Activated CD4-positive, alpha-beta T cell treated with anti-CD3 and anti-CD28 coated beads, Interleukin-2, amount 50 U/mL, for 24 hours (primary cell): ENCODE measurements at regions not wholly inside any gene's neighbourhood (a gene's known extent, or its start where the extent isn't known, plus 50 kb on each side); places are given as distances from the start of the nearest gene placed in this dataset.

ENCODE experiments used
- DNase-seq, 2 donors: peaks; one replicate each; pipeline ENCODE4 v3.0.0-alpha.2; 2020; ENCODE audit warnings: low read depth in 1 of 2, low spot score in 1 of 2

DNA sequence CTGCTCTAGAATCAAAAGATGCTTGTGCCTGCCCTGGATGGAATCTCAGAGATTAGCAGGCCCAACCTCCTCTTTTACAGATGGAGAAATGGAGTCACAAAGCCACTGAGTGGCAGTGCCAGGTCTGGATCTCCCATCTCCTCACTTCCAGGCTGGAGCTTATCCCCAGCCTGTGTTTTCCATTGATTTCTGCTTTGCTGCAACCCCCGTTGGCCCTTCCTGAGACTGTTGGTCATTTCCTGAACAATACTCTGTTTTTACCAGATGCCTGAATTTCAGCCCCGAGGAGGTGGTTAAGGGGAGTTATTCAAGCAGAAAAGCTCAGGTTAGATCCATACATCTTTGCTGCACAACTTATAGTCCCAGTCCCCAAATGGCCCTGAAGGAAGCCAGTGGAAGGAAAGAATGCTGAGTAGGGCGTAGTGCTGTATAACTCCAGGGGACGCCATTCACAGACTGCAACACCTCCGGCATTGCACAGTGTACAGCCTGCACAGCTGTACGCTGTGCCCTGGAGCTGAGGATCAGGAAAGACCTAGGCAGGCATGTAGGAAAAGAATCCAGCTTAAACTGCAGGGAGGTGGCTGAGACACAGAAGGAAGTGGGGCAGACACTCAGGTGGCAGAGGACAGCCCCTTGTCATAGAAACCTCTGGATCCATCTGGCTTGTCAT, 77.5 kb downstream of the RPLP1 start:
- DNase-seq: no peak

DNA sequence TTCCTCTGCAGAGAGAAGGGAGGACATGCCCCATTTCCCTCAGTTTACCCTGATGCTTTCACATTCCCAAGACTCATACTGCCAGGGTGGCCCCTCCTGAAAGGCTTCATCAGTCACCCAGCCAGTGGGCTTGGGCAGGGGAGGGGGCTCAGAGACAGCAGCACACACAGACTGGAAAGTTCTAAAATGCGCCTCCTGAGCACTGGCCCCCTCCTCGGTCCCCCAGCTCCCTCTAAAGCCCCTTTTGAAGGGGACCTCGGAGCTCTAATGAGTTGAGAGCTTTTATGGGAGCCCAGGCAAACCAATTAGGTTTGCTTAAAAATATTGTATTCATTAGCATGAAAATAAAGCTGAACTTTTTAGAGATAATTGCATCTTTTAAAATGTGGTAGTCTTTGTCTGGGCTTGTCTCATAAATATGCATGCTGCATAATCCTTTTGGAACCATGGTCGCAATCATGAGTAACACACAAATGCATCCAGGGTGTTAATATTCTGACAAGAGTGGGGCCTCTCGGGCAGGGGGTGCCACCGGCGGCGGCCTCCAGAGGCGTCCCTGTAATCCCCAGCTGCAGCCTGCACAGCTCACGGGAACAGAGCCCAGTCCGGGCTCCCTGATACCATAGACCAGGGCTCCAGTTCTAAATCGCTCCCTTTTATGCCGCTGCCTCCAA, 78.5 kb downstream of the RPLP1 start:
- DNase-seq: no peak

DNA sequence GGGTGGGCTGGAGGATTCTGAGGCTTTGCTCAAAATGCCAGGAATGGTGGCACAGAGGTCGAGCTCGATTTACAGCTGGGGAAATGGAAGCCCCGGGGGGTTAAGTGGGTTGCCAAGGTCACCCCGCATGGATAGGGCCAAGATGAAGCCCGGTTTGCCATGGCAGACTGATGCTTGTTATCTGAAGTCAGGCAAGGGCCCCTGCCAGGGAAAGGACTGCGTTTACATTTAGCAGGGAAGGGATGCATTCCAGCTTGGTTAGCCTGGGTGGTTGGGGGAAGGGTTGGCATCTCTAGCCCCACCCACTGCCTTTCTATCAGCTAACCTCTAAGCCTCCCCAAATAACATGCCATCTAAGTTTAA, 79.0 kb downstream of the RPLP1 start:
- DNase-seq: no peak

DNA sequence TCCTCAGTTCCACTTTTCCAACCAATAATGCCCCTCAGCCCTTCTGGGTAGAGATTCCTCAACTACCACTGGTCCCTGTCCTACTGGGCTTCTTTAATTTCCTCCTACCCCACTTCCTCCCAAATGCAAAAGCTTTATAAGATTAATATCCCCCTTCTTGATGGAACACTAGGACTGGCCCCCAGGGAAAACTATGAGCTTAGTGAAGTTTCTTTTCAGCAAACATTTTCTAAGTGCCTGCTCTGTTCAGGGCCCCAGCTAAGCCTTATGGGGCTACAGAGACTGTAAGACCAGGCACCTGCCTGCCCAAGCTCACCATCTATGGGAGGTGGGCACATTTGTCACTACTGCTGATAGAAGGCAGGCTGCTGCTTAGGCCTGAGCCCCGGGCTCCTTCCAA, 79.4 kb downstream of the RPLP1 start:
- no peak for DNase-seq

DNA sequence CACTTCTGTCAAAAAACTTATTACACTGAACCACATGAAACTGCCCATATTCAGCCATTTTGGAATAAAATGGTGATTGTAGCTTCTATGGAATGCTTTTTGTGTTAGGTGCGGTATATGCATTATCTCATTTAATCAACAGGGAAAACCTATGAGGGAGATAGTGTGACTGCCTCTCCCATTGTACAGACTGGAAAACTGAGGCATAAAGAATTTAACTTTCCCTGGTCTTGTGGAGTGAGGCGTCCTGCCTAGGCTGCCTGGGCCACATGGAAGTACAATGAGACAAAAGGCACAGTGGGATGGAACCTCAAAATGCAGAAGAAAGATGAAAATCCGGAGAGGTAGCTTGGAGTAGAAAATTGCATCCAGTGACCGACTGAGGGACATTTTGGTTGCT, 80.2 kb downstream of the RPLP1 start:
- DNase-seq: no peak

DNA sequence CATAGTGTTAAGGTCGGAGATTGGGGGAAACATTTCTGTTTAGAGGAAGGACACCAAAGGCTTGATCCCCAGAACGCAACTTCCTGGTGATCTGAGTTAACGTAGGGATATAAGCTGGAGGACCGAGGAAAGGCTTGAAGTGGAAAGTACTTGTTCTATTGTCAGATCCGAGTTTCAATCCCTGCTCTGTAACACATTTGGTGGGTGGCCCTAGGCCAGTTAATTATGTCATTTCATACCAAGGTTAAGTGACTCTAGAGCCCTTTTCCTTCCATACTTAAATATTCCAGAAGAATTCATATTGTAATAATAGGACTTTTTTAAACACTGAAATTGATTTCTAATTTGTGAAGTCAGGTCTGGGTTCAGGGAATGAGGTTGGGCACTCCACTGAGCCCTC, 80.9 kb downstream of the RPLP1 start:
- DNase-seq: no peak

DNA sequence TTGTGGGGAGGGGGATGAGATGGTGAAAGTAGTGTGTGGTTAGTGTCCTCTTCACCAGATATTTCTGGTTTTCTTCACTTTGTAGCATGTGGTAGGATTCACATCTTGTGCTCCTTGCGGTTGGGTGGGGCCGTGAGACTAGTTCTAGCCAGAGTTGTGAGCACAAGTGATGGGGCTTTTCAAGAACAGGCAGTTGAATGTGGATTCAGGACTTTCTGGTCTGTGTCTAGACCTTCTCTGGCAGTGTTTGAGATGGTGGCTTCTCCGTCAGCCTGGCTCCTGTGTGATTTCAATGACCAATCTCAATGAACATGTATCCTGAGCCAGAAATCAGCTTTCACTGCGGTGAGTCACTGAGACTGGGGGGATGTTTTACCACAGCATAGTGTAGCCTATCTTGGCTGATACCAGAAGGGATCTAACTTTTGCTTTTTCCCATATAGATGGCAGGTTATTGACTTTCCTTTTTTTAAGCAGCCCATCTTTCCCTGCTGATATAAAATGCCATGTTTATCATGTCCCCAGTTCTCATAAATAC, 82.6 kb downstream of the RPLP1 start:
- DNase-seq: no peak

DNA sequence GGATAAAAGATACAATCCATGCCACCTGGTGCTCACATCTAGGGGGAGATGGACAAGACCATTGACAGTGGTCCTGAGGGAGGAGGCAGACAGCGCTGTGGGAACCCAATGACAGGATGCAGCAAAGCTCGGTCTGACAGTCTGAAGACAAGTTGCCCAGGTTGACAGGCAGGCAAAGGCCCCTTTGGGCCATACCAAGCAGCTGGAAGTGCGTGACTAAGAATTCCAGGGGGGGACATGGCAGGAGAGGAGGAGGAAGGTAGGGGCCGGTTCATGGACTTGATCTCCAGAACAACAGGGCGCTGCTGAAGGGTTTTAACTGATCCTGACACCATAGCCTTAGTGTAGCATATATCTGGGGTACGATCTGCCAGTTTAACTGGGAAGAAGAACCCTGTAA, 83.4 kb downstream of the RPLP1 start:
- DNase-seq: no peak

DNA sequence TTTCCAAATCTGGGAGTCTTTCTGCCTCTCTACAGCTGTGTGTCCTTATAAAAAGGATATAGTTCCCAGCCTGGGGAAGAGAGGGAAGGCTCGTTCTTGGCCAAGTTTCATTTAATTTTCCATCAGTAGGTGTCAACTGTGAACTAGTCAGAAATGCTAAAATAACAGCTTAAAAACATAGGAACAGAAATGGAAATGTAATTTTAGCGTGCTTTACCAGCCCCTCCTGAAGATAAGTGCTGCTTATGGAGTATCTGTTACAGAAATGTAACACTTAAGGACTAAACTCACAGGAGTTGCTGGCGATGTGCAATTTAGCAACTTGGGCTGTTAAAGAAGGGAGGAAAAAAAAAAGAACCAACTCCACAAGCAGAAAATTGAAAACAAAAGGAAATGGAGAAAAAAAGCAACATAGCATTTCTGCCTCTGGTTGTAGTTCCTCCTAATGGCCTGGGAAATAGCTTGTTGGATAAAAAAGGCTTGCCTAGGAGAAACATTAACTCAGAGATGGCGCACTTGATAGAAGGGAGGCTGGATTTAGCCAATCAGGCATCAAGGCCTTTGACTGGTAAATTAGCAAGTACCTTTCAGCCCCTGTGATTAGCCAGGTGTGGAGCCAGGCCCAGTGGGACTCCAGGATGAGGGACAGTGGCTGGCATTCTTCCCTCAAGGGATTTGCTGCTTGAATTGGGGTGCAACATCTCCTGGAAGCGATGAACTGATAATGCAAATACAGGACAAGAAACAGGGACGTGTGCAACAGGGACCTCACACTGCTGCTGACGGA, 84.3 kb downstream of the RPLP1 start:
- DNase-seq: no peak

DNA sequence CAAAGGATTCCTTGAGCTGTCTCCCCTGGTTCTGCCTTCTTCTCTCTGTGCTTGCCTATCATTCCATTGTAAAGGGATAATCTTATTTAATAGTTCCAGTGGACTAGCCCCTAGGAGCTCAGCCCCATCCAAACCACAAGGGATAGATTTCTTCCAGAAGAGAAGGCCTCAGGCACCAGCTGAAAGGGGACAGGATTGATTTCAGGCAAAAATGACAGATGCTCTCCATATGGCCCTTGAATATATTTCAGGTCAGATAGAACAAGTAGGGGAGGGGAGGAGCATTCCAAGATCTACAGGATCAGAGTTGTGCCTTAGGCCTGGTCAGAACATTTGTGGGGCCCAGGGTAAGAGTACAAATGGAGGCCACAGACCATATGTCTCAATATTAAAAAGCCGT, 85.3 kb downstream of the RPLP1 start:
- no peak for DNase-seq

DNA sequence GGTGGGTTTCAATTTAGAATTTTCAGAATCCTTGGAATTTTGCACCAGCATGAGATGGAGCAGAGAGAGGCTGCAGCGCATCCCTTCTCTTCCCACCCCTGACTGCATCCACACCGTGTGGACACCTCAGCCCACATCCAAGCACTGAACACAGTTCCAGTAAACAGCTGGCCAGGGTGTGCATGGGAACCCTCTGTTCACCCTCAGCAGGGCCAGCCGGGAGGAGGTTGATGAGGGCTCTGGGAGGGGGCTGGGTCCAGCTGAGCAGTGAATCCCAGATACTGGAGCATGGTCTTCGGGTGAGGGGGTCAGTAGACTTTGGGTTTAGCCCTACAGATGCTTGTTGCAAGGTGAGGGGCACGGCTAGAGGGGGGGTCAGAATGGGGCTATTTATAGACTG, 85.8 kb downstream of the RPLP1 start:
- DNase-seq: no peak

DNA sequence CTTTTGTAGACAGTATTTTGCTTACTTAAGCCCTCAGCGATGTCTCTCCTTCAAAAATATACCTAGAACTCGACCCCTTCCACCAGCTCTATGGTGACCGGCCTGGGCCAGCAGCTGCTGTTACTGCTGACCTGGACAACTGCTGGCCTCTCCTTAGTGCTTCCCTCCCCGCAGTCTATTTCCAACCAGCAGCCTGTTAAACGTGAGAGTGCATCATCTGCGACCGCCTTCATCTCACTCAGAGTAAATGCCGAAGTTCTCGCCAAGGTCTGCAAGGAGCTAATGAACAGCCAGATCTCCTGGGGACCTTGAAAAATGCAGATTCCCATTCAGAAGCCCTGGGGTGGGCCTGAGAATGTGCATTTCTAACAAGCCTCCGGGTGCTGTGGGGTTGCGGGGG, 86.7 kb downstream of the RPLP1 start:
- no peak for DNase-seq

DNA sequence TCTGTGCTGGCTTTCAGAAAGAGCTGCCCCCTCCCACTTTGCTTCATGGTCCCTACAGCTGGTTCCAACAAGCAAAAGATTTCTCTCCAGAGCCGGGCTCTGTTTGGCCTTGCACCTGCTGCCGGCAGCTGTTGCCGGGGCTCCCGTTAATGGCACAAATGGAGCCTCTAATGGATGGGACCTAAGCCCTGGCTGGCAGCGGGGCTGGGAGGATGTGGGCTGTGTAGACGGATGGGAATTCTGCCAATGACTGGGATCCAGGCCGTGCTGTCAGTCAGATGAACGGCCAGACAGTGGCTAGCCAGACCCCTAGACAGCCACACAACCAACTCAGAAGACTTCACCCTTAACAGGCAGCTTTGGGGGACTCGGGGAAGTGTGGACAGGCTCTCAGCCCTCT, 88.0 kb downstream of the RPLP1 start:
- DNase-seq: no peak

DNA sequence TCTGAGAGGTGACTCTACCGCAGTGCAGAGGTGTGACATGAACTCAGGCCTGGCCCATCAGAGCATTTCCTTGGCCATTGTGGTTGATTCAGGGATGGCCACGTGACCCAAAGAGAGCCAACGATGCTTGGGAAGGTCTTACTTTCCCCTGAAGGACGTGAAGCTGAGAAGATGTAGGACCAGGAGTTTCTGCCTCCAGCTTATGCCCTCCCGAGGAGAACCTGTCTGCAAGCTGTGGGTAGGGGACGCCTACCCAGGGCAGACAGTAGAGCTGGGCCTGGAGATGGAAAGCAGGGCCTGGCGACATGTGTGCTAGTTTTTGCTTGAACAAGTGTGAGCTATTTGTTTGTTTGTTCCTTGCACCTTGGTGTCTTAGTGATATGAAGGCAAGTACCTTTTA, 89.4 kb downstream of the RPLP1 start:
- DNase-seq: no peak

DNA sequence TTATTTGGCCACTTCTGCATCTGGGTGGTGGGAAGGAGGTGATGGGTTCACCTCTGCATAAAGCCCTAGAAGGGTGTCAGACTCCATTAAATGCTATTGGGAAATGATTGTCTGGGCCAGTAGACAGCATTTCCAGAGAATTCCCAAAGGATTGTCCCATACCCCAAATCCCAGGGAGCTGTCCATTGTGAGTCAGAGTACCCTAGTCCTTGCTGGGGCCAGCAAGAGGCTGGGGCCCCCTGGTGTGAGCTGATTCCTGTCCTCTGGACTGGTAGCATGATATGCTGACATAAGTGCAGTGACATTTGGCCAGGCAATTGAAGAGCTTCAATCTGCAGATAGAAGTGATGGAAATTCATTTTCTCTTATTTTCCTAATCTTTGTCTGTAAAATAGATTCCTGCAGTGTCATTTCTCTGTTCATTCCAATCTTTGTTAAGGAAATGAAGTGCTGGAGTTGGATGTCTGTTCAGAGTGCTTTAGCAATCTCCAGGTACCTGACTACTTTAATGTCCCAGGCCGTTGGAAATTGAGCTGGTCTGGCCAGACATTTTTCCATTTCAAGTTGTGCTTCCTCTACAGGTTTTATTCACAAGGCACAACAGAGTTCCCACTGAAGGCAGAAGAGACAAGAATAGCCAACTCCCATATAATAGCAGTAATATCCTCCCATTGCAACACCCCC, 91.2 kb downstream of the RPLP1 start:
- no peak for DNase-seq

DNA sequence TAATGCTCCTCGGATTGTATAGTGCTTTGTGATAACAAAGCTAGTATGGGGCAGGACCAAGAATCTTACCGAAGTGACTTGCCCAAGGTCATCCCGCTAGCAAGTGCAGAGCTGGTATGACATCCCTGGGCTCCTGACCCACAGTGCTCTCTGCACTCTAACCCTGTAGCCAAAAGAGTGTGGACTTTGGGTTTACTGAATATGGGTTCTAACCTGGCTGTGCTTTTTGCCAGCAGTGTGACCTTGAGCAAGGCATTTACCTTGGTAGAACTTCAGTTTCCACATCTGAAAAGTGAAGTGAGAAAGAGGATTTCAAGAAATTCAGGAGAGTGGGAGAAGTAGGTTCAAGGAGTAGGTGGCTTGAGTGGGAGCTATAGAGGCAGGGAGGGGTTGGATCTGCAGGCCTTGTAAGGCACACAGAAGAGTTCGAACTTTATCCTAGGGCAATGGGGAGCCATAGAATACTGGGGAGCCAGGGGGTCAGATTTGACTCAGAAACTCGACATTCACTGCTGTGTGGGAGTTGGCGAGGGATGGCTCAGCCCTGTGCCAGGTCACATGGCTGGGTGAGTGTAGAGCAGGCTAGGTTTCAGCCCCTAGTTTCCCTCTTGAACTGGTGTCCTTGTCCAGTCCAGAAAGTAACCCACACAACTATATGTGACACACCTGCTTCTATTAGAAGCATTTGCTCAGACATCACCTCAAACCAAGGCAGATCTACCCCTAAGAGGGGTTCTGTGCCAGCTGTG, 91.9 kb downstream of the RPLP1 start:
- DNase-seq: no peak

DNA sequence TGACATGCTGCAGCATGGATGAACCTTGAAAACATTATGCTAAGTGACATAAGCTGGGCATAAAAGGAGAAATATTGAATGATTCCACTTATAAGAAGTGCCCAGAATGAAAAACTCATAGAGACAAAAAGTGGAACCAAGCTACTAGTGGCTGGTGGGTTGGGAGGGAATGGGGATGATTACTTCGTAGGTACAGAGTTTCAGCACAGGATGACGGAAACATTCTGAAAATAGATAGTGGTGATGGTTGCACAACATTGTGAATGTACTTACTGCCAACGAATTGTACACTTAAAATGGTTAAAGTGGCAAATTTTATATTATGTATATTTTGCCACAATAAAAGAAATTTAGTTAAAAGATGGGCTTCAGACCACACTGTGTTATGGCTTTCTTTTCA, 93.6 kb downstream of the RPLP1 start:
- DNase-seq: no peak

DNA sequence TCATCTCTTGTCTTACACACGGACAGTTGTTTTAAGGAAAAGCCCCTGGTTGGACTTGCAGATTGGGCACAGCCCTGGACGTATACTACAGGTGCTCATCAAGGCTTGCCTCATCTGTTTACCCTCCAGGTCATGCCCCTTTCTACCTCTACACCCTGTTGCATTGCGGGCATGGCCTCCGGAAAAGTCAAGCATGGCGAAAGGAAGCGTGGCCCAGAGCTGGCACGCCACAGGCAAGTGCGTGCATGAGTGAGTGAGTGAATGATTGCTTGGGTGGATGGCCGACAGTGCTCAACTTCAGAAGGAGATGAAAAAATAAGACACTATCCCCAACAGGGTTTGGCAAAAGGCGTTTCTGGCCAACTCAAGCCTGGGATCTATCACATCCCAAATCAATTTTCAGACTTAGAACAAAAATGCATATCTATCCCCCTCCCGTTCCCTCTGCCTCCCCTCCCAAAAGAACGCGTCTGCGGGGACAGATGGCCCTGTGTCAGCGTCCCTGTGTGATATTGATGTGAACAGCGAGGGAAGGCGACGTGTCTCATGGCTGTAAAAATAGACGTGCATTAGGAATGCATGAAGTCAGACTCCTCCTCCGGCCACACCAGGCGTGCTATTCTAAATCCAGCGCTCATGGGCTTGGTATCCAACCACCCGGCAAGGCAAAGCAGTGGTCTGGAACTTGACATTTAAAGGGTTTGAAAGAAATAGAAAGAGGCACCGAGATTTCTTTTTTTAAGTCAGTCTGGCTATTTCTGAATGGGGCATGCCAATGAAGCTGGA, 96.0 kb downstream of the RPLP1 start:
- DNase-seq: no peak

DNA sequence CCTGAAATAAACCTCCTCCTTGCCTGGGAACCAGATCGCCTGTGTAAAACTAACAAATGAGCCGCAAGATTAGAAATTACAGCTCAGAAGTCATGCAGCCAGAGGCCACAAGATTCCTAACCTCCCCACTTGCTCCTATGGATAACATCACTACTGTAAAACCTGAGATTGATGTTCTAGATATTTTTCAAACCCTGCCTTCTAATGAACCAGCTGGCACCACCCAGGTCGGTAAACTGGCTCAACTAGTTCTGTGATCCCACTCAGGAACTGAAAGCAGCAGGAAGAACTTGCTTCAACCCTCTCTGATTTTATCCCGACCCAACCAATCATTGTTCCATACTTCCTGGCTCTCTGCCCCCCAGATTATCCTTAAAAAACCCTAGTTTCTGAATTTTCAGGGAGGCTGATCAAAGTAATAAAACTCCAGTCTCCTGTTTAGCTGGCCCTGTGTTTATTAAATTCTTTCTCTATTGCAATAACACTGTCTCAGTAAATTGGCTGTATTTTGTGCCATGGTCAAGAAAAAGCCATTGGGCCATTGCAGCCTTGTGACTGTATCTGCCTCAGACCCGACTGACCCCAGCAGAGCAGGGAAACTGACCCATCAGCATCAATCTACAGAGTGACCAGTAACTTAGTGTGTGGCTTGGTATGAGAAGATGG, 98.9 kb downstream of the RPLP1 start:
- no peak for DNase-seq
